ENCODE measurements at regions not wholly inside any gene's neighbourhood (a gene's known extent, or its start where the extent isn't known, plus 50 kb on each side); places are given as distances from the start of the nearest gene placed in this dataset.
"Not testable (repeated sequence)": the region's sequence is repeated elsewhere in the genome, so short reads cannot be mapped to it uniquely, and the experiment has no call there.

DNA sequence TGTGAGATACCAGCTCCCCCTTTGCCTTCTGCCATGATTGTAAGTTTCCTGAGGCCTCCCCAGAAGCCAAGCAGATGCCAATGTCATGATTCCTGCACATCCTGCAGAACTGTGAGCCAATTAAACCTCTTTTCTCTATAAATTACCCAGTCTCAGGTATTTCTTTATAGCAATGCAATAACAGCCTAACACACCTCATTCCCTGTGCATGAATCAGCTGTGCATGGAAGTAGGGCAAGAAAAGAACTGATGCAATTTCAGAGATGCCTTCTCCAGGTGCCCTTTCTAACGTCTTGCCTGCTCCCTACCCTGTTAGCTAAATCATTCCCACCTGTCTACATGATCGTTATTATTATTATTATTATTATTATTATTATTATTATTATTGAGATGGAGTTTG lies 230.9 kb downstream of the RAB11FIP2 start:
- not testable (repeated sequence) for TF ChIP-seq CTCF, POLR2A (IDR thresholded peaks at IDR 0.05)
